Spleen (tissue), 11 donors: ENCODE measurements at regions not wholly inside any gene's neighbourhood (a gene's known extent, or its start where the extent isn't known, plus 50 kb on each side); places are given as distances from the start of the nearest gene placed in this dataset.
A peak's percentile ranks its signal among the peaks of the same experiment; 100 is the strongest.

Experiments
- DNase-seq: peaks from one replicate; pipeline ENCODE4 v3.0.0-alpha.2; 2020
- H3K27ac ChIP-seq, 8 donors: fragments of 200-600 bp; sonication (generic) in 7 of 8; 1 replicate in 4 of 8; 2 replicates in 4 of 8; pipeline versions ENCODE4 v1.5.0 to v1.8.0; 2016 to 2021; ENCODE audit warnings: inconsistent platforms in 4 of 8, mild to moderate bottlenecking in 4 of 8, moderate library complexity in 1 of 8
- H3K27me3 ChIP-seq, 7 donors: fragments of 200-600 bp; sonication (generic) in 6 of 7; replicated peaks in 1 of 7; 1 replicate in 4 of 7; 2 replicates in 3 of 7; pipeline versions ENCODE4 v1.5.0 to v1.8.0; 2016 to 2021; ENCODE audit warnings: inconsistent platforms in 3 of 7, mild to moderate bottlenecking in 1 of 7
- H3K36me3 ChIP-seq, 6 donors: fragments of 200-600 bp; sonication (generic) in 5 of 6; 1 replicate in 4 of 6; 2 replicates in 2 of 6; pipeline versions ENCODE4 v1.5.0 to v1.8.0; 2016 to 2021; ENCODE audit warnings: inconsistent platforms in 2 of 6
- H3K4me1 ChIP-seq, 6 donors: fragments of 200-600 bp; sonication (generic) in 5 of 6; 1 replicate in 3 of 6; 2 replicates in 3 of 6; pipeline versions ENCODE4 v1.5.0 to v1.8.0; 2016 to 2021; ENCODE audit warnings: inconsistent platforms in 3 of 6
- H3K4me3 ChIP-seq, 8 donors: fragments of 200-600 bp; sonication (generic) in 7 of 8; 1 replicate in 4 of 8; 2 replicates in 4 of 8; pipeline versions ENCODE4 v1.5.0 to v1.8.0; 2016 to 2021; ENCODE audit warnings: inconsistent platforms in 4 of 8, mild to moderate bottlenecking in 4 of 8, moderate library complexity in 2 of 8
- H3K9me3 ChIP-seq, 8 donors: fragments of 200-600 bp; sonication (generic) in 7 of 8; 1 replicate in 4 of 8; 2 replicates in 4 of 8; pipeline versions ENCODE4 v1.5.0 to v1.8.0; 2016 to 2021; ENCODE audit warnings: inconsistent platforms in 4 of 8
- CTCF ChIP-seq, 11 experiments: fragments of 200-600 bp in 7 of 11; fragments of 450-650 bp in 4 of 11; sonication (generic) in 4 of 11; IDR thresholded peaks in 8 of 11; conservative IDR thresholded peaks in 3 of 11; 1 replicate in 7 of 11; 2 replicates in 4 of 11; pipeline versions ENCODE4 v1.4.0 to v1.8.0; 2016 to 2021; ENCODE audit warnings: antibody characterized with exemption in 11 of 11, inconsistent platforms in 4 of 11, mild to moderate bottlenecking in 1 of 11
- POLR2A ChIP-seq, 3 donors: fragments of 450-650 bp; IDR thresholded peaks; one replicate each; pipeline ENCODE4 v1.5.1; 2017; ENCODE audit warnings: antibody characterized with exemption in 3 of 3, mild to moderate bottlenecking in 1 of 3
- POLR2AphosphoS5 ChIP-seq, 3 donors: sonication (generic); formaldehyde crosslinking; IDR thresholded peaks; one replicate each; pipeline ENCODE4 v1.5.1; 2017; ENCODE audit warnings: antibody characterized with exemption in 3 of 3
- WGBS, 5 donors: extraction: QIAGEN DNeasy Blood & Tissue Kit in 3 of 5; methylation state at CpG; one replicate each; pipeline versions ENCODE4 v1.1.5 to v1.1.7; 2013 to 2018; 5-methylcytosine and 5-hydroxymethylcytosine counted together
- intact Hi-C: fragments of 100-400 bp; cut with DNase I; formaldehyde crosslinking; loops from one replicate; pipeline ENCODE4 v1.15.0; 2023; ENCODE audit warnings: low total_unique reads
- donor health status: healthy with polysubstance abuse.
- donor health status: DM: no; HTN: no; CAD: no; lungs with moderate emphysema.
- donor health status: DM: no; HTN: no; CAD: no.
- donor health status: Bipolar disorder and iron deficiency.
- donor health status: healthy.
- donor health status: DM: no; HTN: no; CAD: no.
- donor health status: DM: yes; HTN: yes; CAD: no.

- H3K4me1 ChIP-seq = no peaks in the 10 kb centered on the region
- no peak overlapping the region for H3K4me3 ChIP-seq
- H3K9me3 ChIP-seq = no peaks in the 10 kb centered on the region
- intact Hi-C loops = no loop called here
- TF ChIP-seq POLR2A (IDR thresholded peaks at IDR 0.05) (no peak), POLR2AphosphoS5 (IDR thresholded peaks at IDR 0.05) (no peak), CTCF (IDR thresholded peaks at IDR 0.05 in 8 of 11, conservative IDR thresholded peaks at IDR 0.05 in 3 of 11) (peak in 6 of 11 experiments; percentile 25 to 51 (median 36))
- no peaks in the 10 kb centered on the region for H3K36me3 ChIP-seq
- 35 to 38% (median 35%) methylated on average over 3 of the region's 3 CpGs for WGBS, 5 donors
- DNase-seq = no peak
- no peak overlapping the region for H3K27ac ChIP-seq
- no peaks in the 10 kb centered on the region for H3K27me3 ChIP-seq
These were observed 229.7 kb downstream of the MRPS30 start for GRCh38 chr5:45038366-45038987.

- Histone ChIP-seq H3K27me3 (no peaks in the 10 kb centered on the region), H3K36me3 (no peaks in the 10 kb centered on the region), H3K27ac (no peak overlapping the region), H3K9me3 (no peaks in the 10 kb centered on the region), H3K4me3 (no peak overlapping the region), H3K4me1 (no peaks in the 10 kb centered on the region)
- intact Hi-C loops = no loop called here
- DNase-seq = no peak
- WGBS, 5 donors = 73 to 94% (median 76%) methylated on average over 1 of the region's 1 CpG
- TF ChIP-seq CTCF (IDR thresholded peaks at IDR 0.05 in 8 of 11, conservative IDR thresholded peaks at IDR 0.05 in 3 of 11) = no peak
- TF ChIP-seq POLR2AphosphoS5 (IDR thresholded peaks at IDR 0.05) = no peak
- no peak for TF ChIP-seq POLR2A (IDR thresholded peaks at IDR 0.05)
These were observed 233.5 kb downstream of the MRPS30 start for GRCh38 chr5:45042283-45042682.

- DNase-seq = no peak
- intact Hi-C loops = no loop called here
- no peaks in the 10 kb centered on the region for H3K36me3 ChIP-seq
- no peak overlapping the region for H3K27ac ChIP-seq
- no peak overlapping the region for H3K4me3 ChIP-seq
- TF ChIP-seq CTCF (IDR thresholded peaks at IDR 0.05 in 8 of 11, conservative IDR thresholded peaks at IDR 0.05 in 3 of 11) (no peak), POLR2A (IDR thresholded peaks at IDR 0.05) (no peak), POLR2AphosphoS5 (IDR thresholded peaks at IDR 0.05) (no peak)
- H3K9me3 ChIP-seq = no peaks in the 10 kb centered on the region
- no peaks in the 10 kb centered on the region for H3K4me1 ChIP-seq
- WGBS, 5 donors = 62 to 69% (median 64%) methylated on average over 3 of the region's 3 CpGs
- H3K27me3 ChIP-seq = no peaks in the 10 kb centered on the region
These were observed 248.8 kb downstream of the MRPS30 start for GRCh38 chr5:45057564-45057963.

- no peak overlapping the region for H3K4me3 ChIP-seq
- 66 to 85% (median 72%) methylated on average over 2 of the region's 2 CpGs for WGBS, 5 donors
- TF ChIP-seq CTCF (IDR thresholded peaks at IDR 0.05 in 8 of 11, conservative IDR thresholded peaks at IDR 0.05 in 3 of 11) = no peak
- no peak for TF ChIP-seq POLR2AphosphoS5 (IDR thresholded peaks at IDR 0.05)
- no peak for TF ChIP-seq POLR2A (IDR thresholded peaks at IDR 0.05)
- no peaks in the 10 kb centered on the region for H3K4me1 ChIP-seq
- no peaks in the 10 kb centered on the region for H3K36me3 ChIP-seq
- no peaks in the 10 kb centered on the region for H3K9me3 ChIP-seq
- intact Hi-C loops = no loop called here
- H3K27me3 ChIP-seq = no peaks in the 10 kb centered on the region
- no peak for DNase-seq
- H3K27ac ChIP-seq = no peak overlapping the region
These were observed 252.0 kb downstream of the MRPS30 start for GRCh38 chr5:45060724-45061123.
